HepG2 (cell line): ENCODE measurements at regions not wholly inside any gene's neighbourhood (a gene's known extent, or its start where the extent isn't known, plus 50 kb on each side); places are given as distances from the start of the nearest gene placed in this dataset.

ENCODE experiments used
- ATAC-seq: fragments of 200-7000 bp; cut with Tn5 transposase; 3 replicates; pipeline ENCODE4 v1.9.1; 2020; ENCODE audit warnings: mild to moderate bottlenecking, moderate library complexity
- BruUV-seq: library from RNA; stranded (reverse); fragments of 400-500 nt; replicated peaks from 2 replicates; lab custom pipeline; 2021; lab: Mats Ljungman, UMichigan
- CTCF ChIA-PET: fragments of 300-600 bp; formaldehyde crosslinking; extraction: SDS; loops from one replicate; lab custom pipeline; 2021; ENCODE audit warnings: low total read pairs, inconsistent platforms, low intra/inter-chr PET ratio; lab: Yijun Ruan, JAX
- POLR2A ChIA-PET: fragments of 350-600 bp; sonication (Branson Sonifier 250); formaldehyde crosslinking; loops from one replicate; lab custom pipeline; 2020; ENCODE audit warnings: antibody characterized with exemption, inconsistent platforms; lab: Yijun Ruan, JAX
- DNase-seq: peaks from one replicate; pipeline ENCODE4 v3.0.0-alpha.2; 2015; ENCODE audit warnings: low spot score
- FAIRE-seq: peaks from 3 replicates; lab custom pipeline; 2011; peaks lifted over from hg19 to GRCh38; lab: Jason Lieb, UNC
- H2AFZ ChIP-seq: one replicate; pipeline ENCODE4 v1.6.1; 2011; ENCODE audit warnings: low read length, inconsistent platforms
- H3K27ac ChIP-seq: fragments of 300-600 bp; 3 replicates; pipeline ENCODE4 v1.8.0; 2011; ENCODE audit warnings: mixed run types, mild to moderate bottlenecking, mixed read lengths, low read length, inconsistent platforms; ENCODE audit not compliant: insufficient read depth; ENCODE audit errors: extremely low read length
- H3K27me3 ChIP-seq, 2 experiments: fragments of 200-600 bp in 1 of 2; 2 replicates in 1 of 2; 3 replicates in 1 of 2; pipeline versions ENCODE4 v1.6.0 to v1.8.0; 2011; ENCODE audit warnings: low read length in 2 of 2, mild to moderate bottlenecking in 2 of 2, moderate library complexity in 2 of 2, inconsistent platforms in 1 of 2; ENCODE audit not compliant: insufficient read depth in 2 of 2, control insufficient read depth in 1 of 2
- H3K36me3 ChIP-seq, 2 experiments: fragments of 200-600 bp in 1 of 2; replicated peaks in 1 of 2; 2 replicates in 1 of 2; 3 replicates in 1 of 2; pipeline versions ENCODE4 v1.5.1 to v1.8.0; 2011; ENCODE audit warnings: low read length in 2 of 2, inconsistent platforms in 1 of 2; ENCODE audit not compliant: insufficient read depth in 2 of 2, control insufficient read depth in 1 of 2
- H3K4me1 ChIP-seq: 2 replicates; pipeline ENCODE4 v1.5.1; 2012; ENCODE audit warnings: low read length, inconsistent platforms; ENCODE audit not compliant: insufficient read depth
- H3K4me2 ChIP-seq: 2 replicates; pipeline ENCODE4 v1.6.0; 2011; ENCODE audit warnings: low read depth, low read length, inconsistent platforms
- H3K4me3 ChIP-seq, 3 experiments: fragments of 200-600 bp in 1 of 3; sonication (generic), shearing (Covaris generic) in 1 of 3; replicated peaks in 1 of 3; 2 replicates each; pipeline ENCODE4 v1.5.1; 2011 to 2016; ENCODE audit warnings: low read length in 3 of 3, inconsistent platforms in 2 of 3, low read depth in 2 of 3, mild to moderate bottlenecking in 2 of 3, control low read depth in 1 of 3, mixed read lengths in 1 of 3; ENCODE audit not compliant: insufficient read depth in 1 of 3
- H3K79me2 ChIP-seq: one replicate; pipeline ENCODE4 v1.6.1; 2011; ENCODE audit warnings: low read length, inconsistent platforms; ENCODE audit not compliant: insufficient read depth
- H3K9ac ChIP-seq: 2 replicates; pipeline ENCODE4 v1.6.0; 2011; ENCODE audit warnings: mild to moderate bottlenecking, low read depth, low read length, inconsistent platforms; ENCODE audit not compliant: insufficient read depth
- H3K9me3 ChIP-seq: 2 replicates; pipeline ENCODE4 v1.5.1; 2012; ENCODE audit warnings: mild to moderate bottlenecking, low read length
- H4K20me1 ChIP-seq: 2 replicates; pipeline ENCODE4 v1.6.0; 2011; ENCODE audit warnings: inconsistent platforms, mild to moderate bottlenecking, low read length, moderate library complexity; ENCODE audit not compliant: insufficient read depth
- ELF1 ChIP-seq: sonication (generic); formaldehyde crosslinking; IDR thresholded peaks from 2 replicates; pipeline ENCODE4 v1.4.0; 2020; ENCODE audit warnings: missing genetic modification reagents
- FOXO1 ChIP-seq: sonication (generic); formaldehyde crosslinking; IDR thresholded peaks from 2 replicates; pipeline ENCODE4 v1.4.0; 2020; ENCODE audit warnings: missing genetic modification reagents
- HMGA1 ChIP-seq: sonication (generic); formaldehyde crosslinking; conservative IDR thresholded peaks from 2 replicates; pipeline ENCODE4 v1.4.0; 2020; ENCODE audit warnings: missing genetic modification reagents
- NCOA1 ChIP-seq: sonication (generic); formaldehyde crosslinking; IDR thresholded peaks from 2 replicates; pipeline ENCODE4 v1.9.0; 2021; ENCODE audit warnings: missing genetic modification reagents
- NFAT5 ChIP-seq: sonication (generic); formaldehyde crosslinking; IDR thresholded peaks from 2 replicates; pipeline ENCODE4 v1.4.0; 2020; ENCODE audit warnings: missing genetic modification reagents
- TBX3 ChIP-seq: fragments of 450-650 bp; IDR thresholded peaks from 2 replicates; pipeline ENCODE4 v1.6.1; 2017; ENCODE audit warnings: antibody characterized with exemption, mild to moderate bottlenecking, inconsistent platforms, borderline replicate concordance
- TRAFD1 ChIP-seq: sonication (generic); formaldehyde crosslinking; IDR thresholded peaks from 2 replicates; pipeline ENCODE4 v1.5.1; 2020; ENCODE audit warnings: missing genetic modification reagents, mild to moderate bottlenecking, borderline replicate concordance
- XBP1 ChIP-seq: sonication (generic); formaldehyde crosslinking; IDR thresholded peaks from 2 replicates; pipeline ENCODE4 v1.5.0; 2020; ENCODE audit warnings: missing genetic modification reagents
- ZBTB26 ChIP-seq: IDR thresholded peaks from 2 replicates; pipeline ENCODE4 v1.6.1; 2016; ENCODE audit warnings: missing compliant biosample characterization, missing genetic modification reagents, borderline replicate concordance
- ZBTB37 ChIP-seq: sonication (generic); formaldehyde crosslinking; IDR thresholded peaks from 2 replicates; pipeline ENCODE4 v1.4.0; 2020; ENCODE audit warnings: mild to moderate bottlenecking, missing genetic modification reagents
- ZFP41 ChIP-seq: sonication (generic); formaldehyde crosslinking; IDR thresholded peaks from 2 replicates; pipeline ENCODE4 v1.4.0; 2020; ENCODE audit warnings: mild to moderate bottlenecking, missing genetic modification reagents, borderline replicate concordance
- ZNF383 ChIP-seq: sonication (generic); formaldehyde crosslinking; IDR thresholded peaks from 2 replicates; pipeline ENCODE4 v1.4.0; 2020; ENCODE audit warnings: missing genetic modification reagents, mild to moderate bottlenecking, borderline replicate concordance
- ZNF629 ChIP-seq: sonication (generic); formaldehyde crosslinking; conservative IDR thresholded peaks from 2 replicates; pipeline ENCODE4 v1.5.0; 2020; ENCODE audit warnings: missing genetic modification reagents
- ZNF746 ChIP-seq: sonication (generic); formaldehyde crosslinking; IDR thresholded peaks from 2 replicates; pipeline ENCODE4 v1.8.0; 2022; ENCODE audit warnings: mild to moderate bottlenecking, missing genetic modification reagents
- ZNF780A ChIP-seq: sonication (generic); formaldehyde crosslinking; IDR thresholded peaks from 2 replicates; pipeline ENCODE4 v1.8.0; 2022; ENCODE audit warnings: mild to moderate bottlenecking, missing genetic modification reagents, moderate library complexity
- ZSCAN9 ChIP-seq: IDR thresholded peaks from 2 replicates; pipeline ENCODE4 v1.6.1; 2016; ENCODE audit warnings: borderline replicate concordance
- WGBS: methylation state at CpG from one replicate; pipeline ENCODE4 v1.1.6; 2017; ENCODE audit warnings: low lambda C conversion rate; 5-methylcytosine and 5-hydroxymethylcytosine counted together
- in situ Hi-C: cut with HindIII; loops from 2 replicates; pipeline ENCODE4 v1.10.0; 2017; ENCODE audit warnings: low pct_unique_long_range_greater_than_20kb; ENCODE audit not compliant: extremely low pct_ligation_motif_present
- intact Hi-C: fragments of 100-400 bp; cut with micrococcal nuclease; formaldehyde crosslinking; loops from one replicate; pipeline ENCODE4 v1.10.0; 2022; ENCODE audit not compliant: unreplicated experiment

- Histone ChIP-seq H3K4me1 (no peaks in the 10 kb centered on the region), H3K9me3 (no peaks in the 10 kb centered on the region), H3K27ac (no peak overlapping the region), H3K27me3 (peaks cover 0 to 14% of the 10 kb centered on the region in 2 experiments; a peak in 2 of 5 replicates), H3K9ac (no peak overlapping the region), H3K4me3 (no peak overlapping the region), H2AFZ (no peak overlapping the region), H4K20me1 (no peaks in the 10 kb centered on the region), H3K36me3 (no peaks in the 10 kb centered on the region), H3K4me2 (no peak overlapping the region), H3K79me2 (no peaks in the 10 kb centered on the region)
- in situ Hi-C loops (loop anchor here (5.0 to 10.0 kb wide), 2 partner anchors 509 to 867 kb away; no protein-coding TSS in a partner anchor), intact Hi-C loops (loop anchor here (1.0 to 2.0 kb wide), 2 partner anchors 158 to 351 kb away; no protein-coding TSS in a partner anchor)
- DNase-seq: no peak
- WGBS: 27% methylated on average over 6 of the region's 6 CpGs
- no peak for FAIRE-seq
- no peak for TF ChIP-seq ZFP41 (CRISPR knock-in tag)
- TF ChIP-seq ZBTB37 (CRISPR knock-in tag): no peak
- TF ChIP-seq ZNF629 (CRISPR knock-in tag): no peak
- no peak for TF ChIP-seq ZNF383 (CRISPR knock-in tag)
- TF ChIP-seq ZSCAN9: no peak
- TF ChIP-seq ZNF746 (CRISPR knock-in tag): no peak
- TF ChIP-seq NCOA1: no peak
- no peak for TF ChIP-seq TRAFD1 (CRISPR knock-in tag)
- no peak for TF ChIP-seq TBX3
- TF ChIP-seq HMGA1 (CRISPR knock-in tag): no peak
- no peak for TF ChIP-seq FOXO1 (CRISPR knock-in tag)
- TF ChIP-seq ELF1: no peak
- no peak for TF ChIP-seq NFAT5 (CRISPR knock-in tag)
- no peak for TF ChIP-seq ZNF780A (CRISPR knock-in tag)
- no peak for TF ChIP-seq XBP1 (CRISPR knock-in tag)
- TF ChIP-seq ZBTB26 (CRISPR knock-in tag): no peak
- no peak for ATAC-seq
- POLR2A ChIA-PET: no interaction called here
- no TSS peak for BruUV-seq
- CTCF ChIA-PET: interaction anchor here (1.8 to 2.0 kb wide), 2 partner anchors 159 to 510 kb away, joined by 6 to 8 read pairs; no protein-coding TSS in a partner anchor
Measured at GRCh38 chr20:23201658-23202057, 115.5 kb upstream of the CD93 start.
